H1 (cell line): ENCODE measurements at regions not wholly inside any gene's neighbourhood (a gene's known extent, or its start where the extent isn't known, plus 50 kb on each side); places are given as distances from the start of the nearest gene placed in this dataset.

Experiments
- ZNF274 ChIP-seq: IDR thresholded peaks from 2 replicates; pipeline ENCODE4 v1.7.0; 2012; ENCODE audit warnings: low read length, borderline replicate concordance; ENCODE audit errors: extremely low read depth
- TF ChIP-seq, protein P1 (sequence below): IDR thresholded peaks from 2 replicates; pipeline ENCODE4 v1.6.1; 2012; ENCODE audit warnings: low read length, inconsistent platforms

DNA sequence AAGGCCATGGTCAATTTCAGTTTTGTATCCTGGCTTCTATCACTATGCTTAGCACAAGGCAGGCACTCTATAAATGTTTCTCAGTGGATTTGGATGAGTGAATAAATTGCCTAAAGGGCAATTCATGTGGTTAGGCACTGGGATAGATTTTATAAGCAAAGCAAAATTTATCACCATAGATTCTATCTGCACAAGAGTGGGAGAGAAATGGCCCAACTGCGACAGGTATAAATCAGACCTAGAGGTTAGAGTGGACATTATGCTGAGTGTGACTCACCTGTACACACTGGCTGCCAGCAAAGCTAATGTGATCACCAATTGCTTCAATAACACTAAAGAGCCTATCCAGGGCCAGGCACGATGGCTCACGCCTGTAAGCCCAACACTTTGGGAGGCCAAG, 514.0 kb downstream of the BUD13 start (continued):
- TF ChIP-seq, protein P1, sequence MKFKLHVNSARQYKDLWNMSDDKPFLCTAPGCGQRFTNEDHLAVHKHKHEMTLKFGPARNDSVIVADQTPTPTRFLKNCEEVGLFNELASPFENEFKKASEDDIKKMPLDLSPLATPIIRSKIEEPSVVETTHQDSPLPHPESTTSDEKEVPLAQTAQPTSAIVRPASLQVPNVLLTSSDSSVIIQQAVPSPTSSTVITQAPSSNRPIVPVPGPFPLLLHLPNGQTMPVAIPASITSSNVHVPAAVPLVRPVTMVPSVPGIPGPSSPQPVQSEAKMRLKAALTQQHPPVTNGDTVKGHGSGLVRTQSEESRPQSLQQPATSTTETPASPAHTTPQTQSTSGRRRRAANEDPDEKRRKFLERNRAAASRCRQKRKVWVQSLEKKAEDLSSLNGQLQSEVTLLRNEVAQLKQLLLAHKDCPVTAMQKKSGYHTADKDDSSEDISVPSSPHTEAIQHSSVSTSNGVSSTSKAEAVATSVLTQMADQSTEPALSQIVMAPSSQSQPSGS: no peak
- no peak for TF ChIP-seq ZNF274
